HG03159 (cell line): ENCODE measurements at regions not wholly inside any gene's neighbourhood (a gene's known extent, or its start where the extent isn't known, plus 50 kb on each side); places are given as distances from the start of the nearest gene placed in this dataset.

Experiments
- ATAC-seq: cut with Tn5 transposase; IDR thresholded peaks from one replicate; pipeline ENCODE4 v1.9.1; 2021; ENCODE audit warnings: mild to moderate bottlenecking, moderate library complexity; ENCODE audit not compliant: unreplicated experiment

DNA sequence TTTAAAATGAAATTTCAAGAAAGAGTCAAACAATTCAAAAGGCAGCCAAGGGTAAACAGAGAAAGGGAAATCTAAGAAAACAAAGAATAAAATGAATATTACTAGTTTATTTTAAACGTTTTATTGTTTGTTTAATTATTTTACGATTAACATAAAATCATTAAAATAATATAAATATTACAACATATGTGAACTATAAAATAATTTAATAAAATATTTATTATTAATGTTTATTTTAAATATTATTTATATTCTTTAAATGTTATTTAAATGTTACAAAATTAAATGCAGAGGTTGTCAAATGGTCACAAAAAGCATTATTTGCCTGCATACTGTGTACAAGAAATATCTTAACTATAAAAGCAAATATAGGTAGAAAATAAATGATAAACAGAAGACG, 786.7 kb upstream of the GHITM start:
- ATAC-seq = no peak

- no peak for ATAC-seq
These were observed 784.9 kb upstream of the GHITM start for GRCh38 chr10:83354456-83354855.

- no peak for ATAC-seq
These were observed 782.3 kb upstream of the GHITM start for GRCh38 chr10:83357004-83357403.

DNA sequence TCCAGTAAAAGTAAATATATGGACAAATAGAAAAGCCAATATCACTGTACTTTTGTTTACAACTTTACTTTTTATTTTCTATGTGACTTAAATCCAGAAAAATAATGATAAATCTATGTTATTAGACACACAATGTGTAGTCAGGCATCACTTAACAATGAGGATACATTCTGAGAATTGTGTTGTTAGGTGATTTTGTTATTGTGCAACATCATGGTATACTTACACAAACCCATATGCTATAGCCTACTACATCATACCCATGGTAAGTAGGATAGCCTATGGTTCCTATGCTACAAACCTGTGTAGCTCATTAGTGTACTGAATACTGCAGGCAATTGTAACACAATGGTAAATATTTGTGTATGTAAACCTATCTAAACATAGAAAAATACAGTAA, 781.7 kb upstream of the GHITM start:
- ATAC-seq = no peak

- ATAC-seq = no peak
These were observed 772.3 kb upstream of the GHITM start for GRCh38 chr10:83367036-83367435.

- no peak for ATAC-seq
These were observed 767.4 kb upstream of the GHITM start for GRCh38 chr10:83371696-83372490.

GRCh38 chr10:83372646-83373045, 766.7 kb upstream of the GHITM start:
- ATAC-seq = no peak

DNA sequence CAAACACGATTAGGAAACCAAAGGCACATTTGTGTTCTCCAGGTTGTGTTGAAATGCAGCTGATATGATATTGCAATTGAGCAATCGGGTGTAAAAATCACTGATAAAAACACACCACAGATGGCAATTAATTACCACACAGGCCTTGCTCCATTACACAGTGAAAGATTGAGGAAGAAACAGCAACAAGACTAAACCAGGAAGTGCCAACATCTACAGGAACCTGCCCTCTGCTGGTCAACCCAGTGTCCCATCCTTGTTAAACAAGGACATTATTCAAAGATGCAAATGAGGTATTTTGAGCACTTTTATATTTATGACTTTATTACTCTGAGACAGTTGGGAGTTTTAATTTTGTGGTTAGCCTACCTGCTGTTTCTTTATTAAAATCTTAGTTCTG, 765.6 kb upstream of the GHITM start:
- ATAC-seq = no peak

DNA sequence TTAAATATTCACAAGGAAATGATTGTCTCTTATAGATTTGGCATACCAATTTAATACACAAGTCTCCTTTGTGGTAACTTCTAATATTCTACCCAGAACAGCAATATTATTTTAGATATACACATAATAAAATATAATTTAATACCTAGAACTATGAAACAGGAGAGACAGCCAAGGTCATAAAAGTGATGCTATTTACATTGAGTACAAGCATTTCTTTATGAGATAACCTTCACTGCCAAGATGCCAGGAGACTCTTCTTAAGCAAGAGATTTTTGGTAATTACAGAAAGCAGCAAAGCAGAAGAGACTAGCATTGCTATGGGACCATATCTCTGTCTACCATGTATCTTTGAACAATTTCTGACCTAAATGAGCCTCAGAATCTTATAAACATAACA, 764.6 kb upstream of the GHITM start:
- no peak for ATAC-seq

- ATAC-seq = no peak
These were observed 764.0 kb upstream of the GHITM start for GRCh38 chr10:83375274-83375673.

GRCh38 chr10:83397806-83398205, 741.5 kb upstream of the GHITM start:
- no peak for ATAC-seq

GRCh38 chr10:83410570-83410969, 728.7 kb upstream of the GHITM start:
- ATAC-seq = no peak

GRCh38 chr10:83425306-83425705, 714.0 kb upstream of the GHITM start:
- ATAC-seq = no peak

GRCh38 chr10:83427101-83427500, 712.2 kb upstream of the GHITM start:
- ATAC-seq = no peak

DNA sequence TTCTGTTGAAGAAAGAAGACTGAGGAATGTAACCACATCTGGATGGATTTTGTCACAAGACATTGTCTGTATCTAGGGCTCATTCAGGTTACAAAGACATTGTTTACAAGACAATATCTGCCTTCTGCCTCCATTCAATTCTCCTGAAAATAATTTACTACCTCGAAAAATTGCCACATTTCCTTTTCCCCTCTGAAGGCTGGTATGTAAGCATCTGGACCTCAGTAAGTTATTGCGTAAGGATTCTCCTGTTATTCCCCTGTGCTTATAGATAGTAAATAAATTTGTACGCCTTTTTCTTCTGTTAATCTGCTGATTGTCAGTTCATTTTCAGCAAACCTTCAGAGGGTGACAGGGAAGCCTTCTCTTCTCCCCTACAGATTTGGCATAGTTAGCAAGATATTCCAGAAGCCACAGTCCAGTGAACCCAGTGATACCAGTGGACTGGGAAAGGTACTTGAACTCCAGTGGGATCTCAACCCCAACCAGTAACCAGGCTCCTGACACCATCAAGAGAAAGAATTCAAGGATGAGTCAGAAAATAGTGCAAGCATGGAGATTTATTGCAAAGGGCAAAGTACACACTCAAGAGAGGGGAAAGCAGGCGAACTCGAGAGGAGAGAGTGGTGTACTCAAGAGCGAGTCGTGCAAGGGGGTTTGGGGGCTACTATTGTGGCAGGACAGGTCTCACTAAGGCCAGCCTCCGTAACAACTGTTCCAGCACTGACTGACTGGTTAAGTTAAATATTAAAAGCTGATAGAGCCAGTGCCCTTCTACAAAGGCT, 706.9 kb upstream of the GHITM start:
- ATAC-seq = no peak

DNA sequence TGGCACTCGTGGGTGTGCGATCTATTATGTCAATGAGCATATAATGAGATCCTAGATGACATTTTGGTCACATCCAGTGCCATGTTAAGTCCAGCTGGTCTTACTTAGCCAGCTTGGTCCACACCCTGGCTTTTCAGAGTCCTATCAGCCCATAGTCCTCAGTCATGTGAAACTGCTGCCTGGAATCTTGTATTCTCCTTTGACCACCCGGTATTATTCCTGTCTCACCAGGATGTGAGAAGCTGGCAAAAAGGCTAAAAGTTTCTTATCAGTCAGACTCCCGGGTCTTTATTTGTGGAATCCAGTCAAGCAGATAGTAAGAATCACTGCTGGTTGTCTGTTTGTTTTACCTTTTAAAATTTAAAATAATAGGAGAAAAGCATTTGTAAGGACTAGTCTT, 705.6 kb upstream of the GHITM start:
- ATAC-seq = no peak

GRCh38 chr10:83448013-83448412, 691.3 kb upstream of the GHITM start:
- ATAC-seq = no peak

DNA sequence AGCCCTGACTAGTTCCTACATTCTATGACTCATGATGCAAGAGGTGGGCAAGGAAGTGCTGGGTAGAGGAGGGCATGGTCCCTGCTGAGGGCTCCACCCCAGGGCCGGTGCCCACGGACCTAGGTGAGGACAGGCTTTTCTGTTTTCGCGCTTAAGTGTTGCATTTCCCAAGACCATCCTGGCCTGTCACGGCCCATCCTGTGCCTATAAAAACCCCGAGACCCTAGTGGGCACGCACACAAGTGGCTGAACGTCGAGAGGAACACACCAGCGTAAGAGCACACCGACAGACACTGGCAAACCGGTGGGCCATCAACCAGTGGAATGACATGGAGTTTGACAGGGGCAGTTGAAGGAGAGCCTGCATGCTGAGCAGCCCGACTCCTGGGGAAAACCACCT, 680.7 kb upstream of the GHITM start:
- ATAC-seq = no peak

DNA sequence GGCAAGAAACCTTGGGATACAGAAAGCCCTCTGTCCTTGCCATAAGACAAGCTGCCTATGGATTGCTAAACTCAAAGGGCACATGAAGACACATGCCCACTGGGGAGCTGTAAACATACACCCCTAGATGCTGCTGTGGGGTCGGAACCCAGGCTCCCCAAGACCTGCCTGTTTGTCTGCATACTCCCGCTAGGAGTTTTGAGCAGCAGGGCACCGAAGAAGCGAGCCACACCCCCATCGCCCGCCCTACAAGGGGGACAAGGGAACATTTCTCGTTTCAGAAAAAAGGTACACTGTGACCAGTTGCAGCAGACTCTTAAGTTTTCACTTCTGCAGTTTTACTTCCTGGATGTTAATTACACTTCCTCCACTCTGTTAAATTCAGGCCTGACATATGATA, 680.2 kb upstream of the GHITM start:
- ATAC-seq = no peak

DNA sequence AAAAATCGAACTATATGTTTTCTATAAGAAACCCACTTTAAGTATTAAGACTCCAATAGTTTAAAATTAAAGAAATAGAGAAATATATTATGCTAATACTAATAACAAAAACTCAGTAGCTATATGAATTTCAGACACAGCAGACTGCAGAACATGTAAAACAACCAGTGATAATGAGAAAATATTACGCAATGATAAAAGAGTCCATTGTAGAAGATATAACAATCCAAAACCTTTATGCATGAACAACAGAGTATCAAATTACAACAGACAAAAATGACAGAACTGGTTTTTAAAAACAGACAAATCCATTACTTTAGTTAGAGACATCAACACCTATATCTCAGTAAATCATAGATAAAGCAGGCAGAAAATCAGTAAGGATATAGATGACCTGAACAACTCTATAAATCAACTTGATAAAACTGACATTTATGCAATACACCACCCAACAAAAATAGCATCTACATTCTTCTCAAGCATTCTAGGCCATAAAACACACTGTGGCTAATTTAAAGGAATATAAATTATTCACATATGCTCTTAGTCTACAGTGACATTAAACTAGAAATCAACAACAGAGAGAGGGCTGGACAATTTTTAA, 669.5 kb upstream of the GHITM start:
- no peak for ATAC-seq

GRCh38 chr10:83476211-83476610, 663.1 kb upstream of the GHITM start:
- no peak for ATAC-seq

DNA sequence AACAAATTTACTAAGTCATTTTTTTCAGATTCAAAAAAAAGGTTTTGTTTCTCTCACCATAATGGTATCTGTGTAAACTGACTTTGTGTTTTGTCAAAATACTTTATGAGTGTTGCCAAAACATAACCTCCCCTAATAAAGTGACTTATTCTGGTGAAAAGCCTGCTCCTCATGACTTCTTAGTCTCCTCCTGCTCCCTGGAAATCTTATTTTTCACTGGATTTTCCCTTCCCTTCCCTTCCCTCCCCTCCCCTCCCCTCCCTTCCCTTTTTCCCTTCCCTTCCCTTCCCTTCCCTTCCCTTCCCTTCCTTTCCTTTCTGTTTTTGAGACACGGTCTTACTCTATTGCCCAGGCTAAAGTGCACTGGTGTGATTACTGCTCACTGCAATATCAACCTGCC, 650.1 kb upstream of the GHITM start:
- no peak for ATAC-seq
